ENCODE measurements at regions not wholly inside any gene's neighbourhood (a gene's known extent, or its start where the extent isn't known, plus 50 kb on each side); places are given as distances from the start of the nearest gene placed in this dataset.

- Histone ChIP-seq H3K4me3 (ENCODE audit: low read length in 2 of 2) (no peak overlapping the region), H3K36me3 (ENCODE audit: insufficient read depth, low read length) (no peaks in the 10 kb centered on the region), H3K9me3 (ENCODE audit: control insufficient read depth in 1 of 2, low read length in 2 of 2) (peaks cover 0 to 3% of the 10 kb centered on the region in 2 donors), H3K27ac (ENCODE audit: low read depth, low read length) (no peak overlapping the region), H3K4me1 (ENCODE audit: insufficient read depth, low read length) (no peaks in the 10 kb centered on the region), H3K27me3 (ENCODE audit: insufficient read depth, low read length) (no peaks in the 10 kb centered on the region)
- no peaks in the 10 kb centered on the region for H3K4me1 Mint-ChIP-seq
- no peak for DNase-seq
- H3K4me3 Mint-ChIP-seq, result no peak overlapping the region
- ChIA-PET POLR2A (ENCODE audit: partially characterized antibody) (no interaction called here), CTCF (ENCODE audit: partially characterized antibody) (no interaction called here)
- H3K36me3 Mint-ChIP-seq, result no peaks in the 10 kb centered on the region
- H3K9me3 Mint-ChIP-seq, result peaks cover 4 to 22% (median 9%) of the 10 kb centered on the region in 8 donors
- no peak overlapping the region for H3K27ac Mint-ChIP-seq
- intact Hi-C loops (cut with micrococcal nuclease), result no loop called here
- H3K27me3 Mint-ChIP-seq, result no peaks in the 10 kb centered on the region
Observed at GRCh38 chr18:43605224-43605623, 327.9 kb upstream of the SYT4 start.

- Histone ChIP-seq H3K27ac (ENCODE audit: low read depth, low read length) (no peak overlapping the region), H3K27me3 (ENCODE audit: insufficient read depth, low read length) (no peaks in the 10 kb centered on the region), H3K9me3 (ENCODE audit: control insufficient read depth in 1 of 2, low read length in 2 of 2) (peaks cover 0 to 3% of the 10 kb centered on the region in 2 donors), H3K36me3 (ENCODE audit: insufficient read depth, low read length) (no peaks in the 10 kb centered on the region), H3K4me1 (ENCODE audit: insufficient read depth, low read length) (no peaks in the 10 kb centered on the region), H3K4me3 (ENCODE audit: low read length in 2 of 2) (no peak overlapping the region)
- no peaks in the 10 kb centered on the region for H3K36me3 Mint-ChIP-seq
- ChIA-PET CTCF (ENCODE audit: partially characterized antibody) (no interaction called here), POLR2A (ENCODE audit: partially characterized antibody) (no interaction called here)
- peaks cover 4 to 22% (median 9%) of the 10 kb centered on the region in 8 donors for H3K9me3 Mint-ChIP-seq
- DNase-seq, result no peak
- no peaks in the 10 kb centered on the region for H3K4me1 Mint-ChIP-seq
- H3K27ac Mint-ChIP-seq, result no peak overlapping the region
- no peaks in the 10 kb centered on the region for H3K27me3 Mint-ChIP-seq
- no peak overlapping the region for H3K4me3 Mint-ChIP-seq
- intact Hi-C loops (cut with micrococcal nuclease), result no loop called here
Observed at GRCh38 chr18:43606795-43607194, 329.5 kb upstream of the SYT4 start.

GRCh38 chr18:43620936-43621335 lies 343.6 kb upstream of the SYT4 start:
- H3K36me3 ChIP-seq (ENCODE audit: insufficient read depth, low read length), result no peaks in the 10 kb centered on the region
- CTCF ChIA-PET (ENCODE audit: partially characterized antibody), result interaction anchor here (2.5 kb wide), 1 partner anchor 1592 kb away, joined by 16 read pairs; no protein-coding TSS in a partner anchor
- Mint-ChIP-seq H3K9me3 (peaks cover 0 to 2% (median 0%) of the 10 kb centered on the region in 8 donors), H3K27me3 (no peaks in the 10 kb centered on the region), H3K27ac (no peak overlapping the region), H3K4me3 (no peak overlapping the region), H3K4me1 (no peaks in the 10 kb centered on the region), H3K36me3 (no peaks in the 10 kb centered on the region)
- intact Hi-C loops (cut with micrococcal nuclease), result no loop called here
- H3K4me1 ChIP-seq (ENCODE audit: insufficient read depth, low read length), result no peaks in the 10 kb centered on the region
- POLR2A ChIA-PET (ENCODE audit: partially characterized antibody), result no interaction called here
- H3K9me3 ChIP-seq (ENCODE audit: control insufficient read depth in 1 of 2, low read length in 2 of 2), result no peaks in the 10 kb centered on the region
- no peak for DNase-seq
- H3K27ac ChIP-seq (ENCODE audit: low read depth, low read length), result no peak overlapping the region
- no peaks in the 10 kb centered on the region for H3K27me3 ChIP-seq (ENCODE audit: insufficient read depth, low read length)
- no peak overlapping the region for H3K4me3 ChIP-seq (ENCODE audit: low read length in 2 of 2)

- H3K27ac Mint-ChIP-seq, result no peak overlapping the region
- Histone ChIP-seq H3K27me3 (ENCODE audit: insufficient read depth, low read length) (no peaks in the 10 kb centered on the region), H3K4me3 (ENCODE audit: low read length in 2 of 2) (no peak overlapping the region), H3K27ac (ENCODE audit: low read depth, low read length) (no peak overlapping the region), H3K36me3 (ENCODE audit: insufficient read depth, low read length) (no peaks in the 10 kb centered on the region), H3K4me1 (ENCODE audit: insufficient read depth, low read length) (no peaks in the 10 kb centered on the region), H3K9me3 (ENCODE audit: control insufficient read depth in 1 of 2, low read length in 2 of 2) (no peaks in the 10 kb centered on the region)
- no peak for DNase-seq
- no peaks in the 10 kb centered on the region for H3K27me3 Mint-ChIP-seq
- H3K4me1 Mint-ChIP-seq, result no peaks in the 10 kb centered on the region
- no peak overlapping the region for H3K4me3 Mint-ChIP-seq
- intact Hi-C loops (cut with micrococcal nuclease), result no loop called here
- H3K36me3 Mint-ChIP-seq, result no peaks in the 10 kb centered on the region
- CTCF ChIA-PET (ENCODE audit: partially characterized antibody), result interaction anchor here (2.5 kb wide), 1 partner anchor 1591 kb away, joined by 16 read pairs; no protein-coding TSS in a partner anchor
- peaks cover 0 to 2% (median 0%) of the 10 kb centered on the region in 8 donors for H3K9me3 Mint-ChIP-seq
- POLR2A ChIA-PET (ENCODE audit: partially characterized antibody), result no interaction called here
Observed at GRCh38 chr18:43622024-43622423, 344.7 kb upstream of the SYT4 start.

GRCh38 chr18:43625582-43625981 lies 348.3 kb upstream of the SYT4 start:
- Histone ChIP-seq H3K36me3 (ENCODE audit: insufficient read depth, low read length) (no peaks in the 10 kb centered on the region), H3K4me3 (ENCODE audit: low read length in 2 of 2) (no peak overlapping the region), H3K27me3 (ENCODE audit: insufficient read depth, low read length) (no peaks in the 10 kb centered on the region), H3K4me1 (ENCODE audit: insufficient read depth, low read length) (no peaks in the 10 kb centered on the region), H3K9me3 (ENCODE audit: control insufficient read depth in 1 of 2, low read length in 2 of 2) (no peaks in the 10 kb centered on the region), H3K27ac (ENCODE audit: low read depth, low read length) (no peak overlapping the region)
- intact Hi-C loops (cut with micrococcal nuclease), result no loop called here
- Mint-ChIP-seq H3K36me3 (no peaks in the 10 kb centered on the region), H3K27ac (no peak overlapping the region), H3K4me1 (no peaks in the 10 kb centered on the region), H3K27me3 (no peaks in the 10 kb centered on the region), H3K9me3 (peaks cover 0 to 4% (median 0%) of the 10 kb centered on the region in 8 donors), H3K4me3 (no peak overlapping the region)
- no peak for DNase-seq
- ChIA-PET POLR2A (ENCODE audit: partially characterized antibody) (no interaction called here), CTCF (ENCODE audit: partially characterized antibody) (no interaction called here)

- Histone ChIP-seq H3K36me3 (ENCODE audit: insufficient read depth, low read length) (no peaks in the 10 kb centered on the region), H3K27me3 (ENCODE audit: insufficient read depth, low read length) (no peaks in the 10 kb centered on the region), H3K9me3 (ENCODE audit: control insufficient read depth in 1 of 2, low read length in 2 of 2) (no peaks in the 10 kb centered on the region), H3K4me3 (ENCODE audit: low read length in 2 of 2) (no peak overlapping the region), H3K4me1 (ENCODE audit: insufficient read depth, low read length) (no peaks in the 10 kb centered on the region), H3K27ac (ENCODE audit: low read depth, low read length) (no peak overlapping the region)
- Mint-ChIP-seq H3K4me1 (no peaks in the 10 kb centered on the region), H3K27me3 (no peaks in the 10 kb centered on the region), H3K4me3 (no peak overlapping the region), H3K36me3 (no peaks in the 10 kb centered on the region), H3K27ac (no peak overlapping the region), H3K9me3 (peaks cover 0 to 4% (median under 1%) of the 10 kb centered on the region in 8 donors)
- no peak for DNase-seq
- ChIA-PET POLR2A (ENCODE audit: partially characterized antibody) (no interaction called here), CTCF (ENCODE audit: partially characterized antibody) (no interaction called here)
- intact Hi-C loops (cut with micrococcal nuclease), result no loop called here
Observed at GRCh38 chr18:43627848-43628530, 350.7 kb upstream of the SYT4 start.

GRCh38 chr18:43634994-43635393 lies 357.7 kb upstream of the SYT4 start:
- H3K4me1 ChIP-seq (ENCODE audit: insufficient read depth, low read length), result no peaks in the 10 kb centered on the region
- Mint-ChIP-seq H3K9me3 (peaks cover 0 to 9% (median 2%) of the 10 kb centered on the region in 8 donors), H3K27me3 (no peaks in the 10 kb centered on the region), H3K27ac (no peak overlapping the region), H3K4me1 (no peaks in the 10 kb centered on the region), H3K36me3 (no peaks in the 10 kb centered on the region), H3K4me3 (no peak overlapping the region)
- no peaks in the 10 kb centered on the region for H3K27me3 ChIP-seq (ENCODE audit: insufficient read depth, low read length)
- no peaks in the 10 kb centered on the region for H3K36me3 ChIP-seq (ENCODE audit: insufficient read depth, low read length)
- no peak overlapping the region for H3K27ac ChIP-seq (ENCODE audit: low read depth, low read length)
- no peak for DNase-seq
- no peak overlapping the region for H3K4me3 ChIP-seq (ENCODE audit: low read length in 2 of 2)
- no peaks in the 10 kb centered on the region for H3K9me3 ChIP-seq (ENCODE audit: control insufficient read depth in 1 of 2, low read length in 2 of 2)
- CTCF ChIA-PET (ENCODE audit: partially characterized antibody), result no interaction called here
- intact Hi-C loops (cut with micrococcal nuclease), result no loop called here
- POLR2A ChIA-PET (ENCODE audit: partially characterized antibody), result no interaction called here

All from CD4-positive, alpha-beta memory T cell (primary cell).